Hepatocyte (in vitro differentiated cells): ENCODE measurements at regions not wholly inside any gene's neighbourhood (a gene's known extent, or its start where the extent isn't known, plus 50 kb on each side); places are given as distances from the start of the nearest gene placed in this dataset.

Experiments used
- DNase-seq: peaks from one replicate; pipeline ENCODE4 v3.0.0-alpha.2; 2016; ENCODE audit warnings: low spot score
- H2AFZ ChIP-seq: fragments of 200-600 bp; sonication (generic); 2 replicates; pipeline ENCODE4 v1.6.0; 2016; ENCODE audit warnings: antibody characterized with exemption, mild to moderate bottlenecking
- H3K27ac ChIP-seq: fragments of 200-600 bp; sonication (generic); 2 replicates; pipeline ENCODE4 v1.5.1; 2016; ENCODE audit warnings: mild to moderate bottlenecking
- H3K27me3 ChIP-seq: fragments of 200-600 bp; sonication (generic); 2 replicates; pipeline ENCODE4 v1.6.1; 2016
- H3K36me3 ChIP-seq: fragments of 200-600 bp; sonication (generic); replicated peaks from 2 replicates; pipeline ENCODE4 v1.5.1; 2016; ENCODE audit warnings: low read depth; ENCODE audit not compliant: insufficient read depth
- H3K4me1 ChIP-seq: fragments of 200-600 bp; sonication (generic); 2 replicates; pipeline ENCODE4 v1.5.1; 2016; ENCODE audit warnings: mild to moderate bottlenecking, moderate library complexity; ENCODE audit not compliant: insufficient read depth
- H3K4me2 ChIP-seq: fragments of 200-600 bp; sonication (generic); 2 replicates; pipeline ENCODE4 v1.6.0; 2016
- H3K4me3 ChIP-seq: fragments of 200-600 bp; sonication (generic); 2 replicates; pipeline ENCODE4 v1.5.1; 2016; ENCODE audit warnings: mild to moderate bottlenecking
- H3K79me2 ChIP-seq: fragments of 200-600 bp; sonication (generic); 2 replicates; pipeline ENCODE4 v1.6.0; 2017; ENCODE audit warnings: mild to moderate bottlenecking
- H3K9me2 ChIP-seq: fragments of 200-600 bp; sonication (generic); replicated peaks from 2 replicates; pipeline ENCODE4 v1.6.0; 2017; ENCODE audit warnings: mild to moderate bottlenecking; ENCODE audit not compliant: insufficient read depth
- H3K9me3 ChIP-seq: fragments of 200-600 bp; sonication (generic); 2 replicates; pipeline ENCODE4 v1.5.1; 2016; ENCODE audit warnings: low read depth, mild to moderate bottlenecking
- H4K20me1 ChIP-seq: fragments of 200-600 bp; sonication (generic); 2 replicates; pipeline ENCODE4 v1.6.0; 2016; ENCODE audit warnings: mild to moderate bottlenecking; ENCODE audit not compliant: insufficient read depth, poor library complexity, severe bottlenecking
- EZH2 ChIP-seq: fragments of 200-600 bp; sonication (generic); IDR thresholded peaks from 2 replicates; pipeline ENCODE4 v1.6.1; 2016; ENCODE audit warnings: antibody characterized with exemption, mild to moderate bottlenecking, borderline replicate concordance
- EZH2phosphoT487 ChIP-seq: fragments of 200-600 bp; sonication (generic); IDR thresholded peaks from one replicate; pipeline ENCODE4 v1.6.1; 2018; ENCODE audit warnings: antibody characterized with exemption, mild to moderate bottlenecking, low read depth, moderate library complexity; ENCODE audit not compliant: unreplicated experiment, severe bottlenecking
- WGBS: methylation state at CpG from one replicate; pipeline ENCODE4 v1.1.6; 2016; ENCODE audit warnings: low lambda C conversion rate; ENCODE audit errors: missing lambda C conversion rate; 5-methylcytosine and 5-hydroxymethylcytosine counted together
- TF ChIP-seq, protein P1 (sequence below): fragments of 200-600 bp; sonication (generic); IDR thresholded peaks from 2 replicates; pipeline ENCODE4 v1.5.1; 2016; ENCODE audit warnings: antibody characterized with exemption, mild to moderate bottlenecking; ENCODE audit not compliant: poor library complexity

DNA sequence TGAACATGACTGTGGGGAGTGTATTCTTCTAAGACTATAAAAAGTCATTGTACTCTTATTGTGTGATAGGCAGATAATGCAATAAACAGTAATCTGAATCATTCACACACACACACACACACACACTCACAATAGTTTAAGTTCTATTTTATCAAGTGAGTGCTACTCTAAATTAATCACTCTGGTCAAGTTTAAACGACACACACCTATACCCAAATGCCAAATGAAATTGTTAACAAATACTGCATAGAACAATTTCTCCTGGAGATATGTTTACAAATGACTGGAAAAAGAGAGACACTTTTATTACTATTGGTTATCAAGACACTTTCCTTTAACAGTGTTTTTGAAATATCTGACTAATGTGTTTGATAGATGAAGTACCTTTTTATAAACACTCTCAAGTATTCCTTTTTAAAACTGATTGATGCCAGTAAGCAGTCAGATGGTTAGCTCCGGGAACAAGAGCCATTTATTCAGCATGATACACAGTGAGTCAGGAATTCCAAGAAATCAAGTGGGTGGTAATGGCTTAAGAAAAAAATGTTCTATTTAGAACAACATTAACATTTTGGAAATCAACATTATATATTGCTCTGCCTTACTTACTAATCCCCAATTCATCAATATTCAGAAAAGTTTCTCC, 521.6 kb upstream of the ST8SIA4 start:
- Histone ChIP-seq H3K27ac (no peak overlapping the region), H3K36me3 (no peaks in the 10 kb centered on the region), H2AFZ (no peak overlapping the region), H3K4me2 (no peak overlapping the region), H3K4me3 (no peak overlapping the region), H3K79me2 (no peaks in the 10 kb centered on the region), H3K4me1 (no peaks in the 10 kb centered on the region), H3K9me3 (no peaks in the 10 kb centered on the region), H4K20me1 (no peaks in the 10 kb centered on the region), H3K9me2 (no peaks in the 10 kb centered on the region), H3K27me3 (no peaks in the 10 kb centered on the region)
- whole genome bisulfite sequencing = 56% methylated on average over 2 of the region's 2 CpGs
- TF ChIP-seq EZH2 = no peak
- DNase-seq = no peak

DNA sequence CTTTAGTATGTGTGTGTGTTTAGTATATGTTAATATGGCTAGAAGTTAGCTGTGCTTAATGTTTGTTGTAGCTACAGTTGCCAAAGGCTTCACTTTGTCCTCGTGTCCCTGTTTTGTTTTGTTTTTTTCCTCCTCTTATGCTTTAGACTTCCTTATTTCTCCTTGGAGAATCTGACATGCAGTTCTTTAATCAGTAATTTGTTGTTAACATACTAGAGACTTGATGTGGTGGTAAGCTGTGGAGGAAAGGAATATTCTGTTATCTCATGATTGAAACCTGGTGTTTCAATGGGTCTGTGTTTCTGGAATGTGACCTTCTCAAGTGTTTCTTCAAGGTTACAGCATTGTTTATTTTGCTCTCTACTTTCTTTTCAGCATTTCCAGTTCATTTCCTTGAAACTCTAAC, 515.6 kb upstream of the ST8SIA4 start:
- no peaks in the 10 kb centered on the region for H3K79me2 ChIP-seq
- no peaks in the 10 kb centered on the region for H3K9me3 ChIP-seq
- no peaks in the 10 kb centered on the region for H3K9me2 ChIP-seq
- H3K27ac ChIP-seq = no peak overlapping the region
- no peaks in the 10 kb centered on the region for H4K20me1 ChIP-seq
- no peak overlapping the region for H3K4me3 ChIP-seq
- H2AFZ ChIP-seq = no peak overlapping the region
- no peaks in the 10 kb centered on the region for H3K36me3 ChIP-seq
- no peak for DNase-seq
- H3K4me2 ChIP-seq = no peak overlapping the region
- H3K4me1 ChIP-seq = no peaks in the 10 kb centered on the region
- 60% methylated on average over 1 of the region's 1 CpG for WGBS
- H3K27me3 ChIP-seq = no peaks in the 10 kb centered on the region
- TF ChIP-seq, protein P1, sequence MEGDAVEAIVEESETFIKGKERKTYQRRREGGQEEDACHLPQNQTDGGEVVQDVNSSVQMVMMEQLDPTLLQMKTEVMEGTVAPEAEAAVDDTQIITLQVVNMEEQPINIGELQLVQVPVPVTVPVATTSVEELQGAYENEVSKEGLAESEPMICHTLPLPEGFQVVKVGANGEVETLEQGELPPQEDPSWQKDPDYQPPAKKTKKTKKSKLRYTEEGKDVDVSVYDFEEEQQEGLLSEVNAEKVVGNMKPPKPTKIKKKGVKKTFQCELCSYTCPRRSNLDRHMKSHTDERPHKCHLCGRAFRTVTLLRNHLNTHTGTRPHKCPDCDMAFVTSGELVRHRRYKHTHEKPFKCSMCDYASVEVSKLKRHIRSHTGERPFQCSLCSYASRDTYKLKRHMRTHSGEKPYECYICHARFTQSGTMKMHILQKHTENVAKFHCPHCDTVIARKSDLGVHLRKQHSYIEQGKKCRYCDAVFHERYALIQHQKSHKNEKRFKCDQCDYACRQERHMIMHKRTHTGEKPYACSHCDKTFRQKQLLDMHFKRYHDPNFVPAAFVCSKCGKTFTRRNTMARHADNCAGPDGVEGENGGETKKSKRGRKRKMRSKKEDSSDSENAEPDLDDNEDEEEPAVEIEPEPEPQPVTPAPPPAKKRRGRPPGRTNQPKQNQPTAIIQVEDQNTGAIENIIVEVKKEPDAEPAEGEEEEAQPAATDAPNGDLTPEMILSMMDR = no peak
- TF ChIP-seq EZH2 = no peak
- TF ChIP-seq EZH2phosphoT487 = no peak

DNA sequence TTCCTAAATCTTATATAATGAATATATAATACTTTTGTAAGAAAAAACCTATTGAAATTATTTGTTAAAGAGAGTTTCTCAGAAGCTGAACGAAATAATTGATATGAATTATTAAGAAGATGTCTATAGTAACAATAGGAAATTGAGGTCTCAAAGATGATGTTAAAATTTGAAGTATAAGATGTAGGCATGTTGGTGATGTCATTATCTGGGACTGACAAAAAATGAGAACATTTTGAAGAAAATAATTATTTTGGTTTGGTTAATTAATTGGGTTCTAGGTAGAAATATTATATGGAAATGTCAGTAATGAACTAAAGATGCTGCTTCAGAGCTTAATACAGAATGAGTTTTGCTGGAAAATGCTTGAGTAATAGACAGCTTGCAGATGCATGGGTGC, 501.4 kb upstream of the ST8SIA4 start:
- Histone ChIP-seq H3K27ac (no peak overlapping the region), H4K20me1 (no peaks in the 10 kb centered on the region), H3K9me2 (no peaks in the 10 kb centered on the region), H3K4me2 (no peak overlapping the region), H3K36me3 (no peaks in the 10 kb centered on the region), H2AFZ (no peak overlapping the region), H3K79me2 (no peaks in the 10 kb centered on the region), H3K27me3 (no peaks in the 10 kb centered on the region), H3K4me1 (no peaks in the 10 kb centered on the region), H3K4me3 (no peak overlapping the region), H3K9me3 (no peaks in the 10 kb centered on the region)
- 86% methylated on average over 1 of the region's 1 CpG for WGBS
- TF ChIP-seq EZH2 (no peak), EZH2phosphoT487 (no peak)
- TF ChIP-seq, protein P1 = no peak
- DNase-seq = no peak

DNA sequence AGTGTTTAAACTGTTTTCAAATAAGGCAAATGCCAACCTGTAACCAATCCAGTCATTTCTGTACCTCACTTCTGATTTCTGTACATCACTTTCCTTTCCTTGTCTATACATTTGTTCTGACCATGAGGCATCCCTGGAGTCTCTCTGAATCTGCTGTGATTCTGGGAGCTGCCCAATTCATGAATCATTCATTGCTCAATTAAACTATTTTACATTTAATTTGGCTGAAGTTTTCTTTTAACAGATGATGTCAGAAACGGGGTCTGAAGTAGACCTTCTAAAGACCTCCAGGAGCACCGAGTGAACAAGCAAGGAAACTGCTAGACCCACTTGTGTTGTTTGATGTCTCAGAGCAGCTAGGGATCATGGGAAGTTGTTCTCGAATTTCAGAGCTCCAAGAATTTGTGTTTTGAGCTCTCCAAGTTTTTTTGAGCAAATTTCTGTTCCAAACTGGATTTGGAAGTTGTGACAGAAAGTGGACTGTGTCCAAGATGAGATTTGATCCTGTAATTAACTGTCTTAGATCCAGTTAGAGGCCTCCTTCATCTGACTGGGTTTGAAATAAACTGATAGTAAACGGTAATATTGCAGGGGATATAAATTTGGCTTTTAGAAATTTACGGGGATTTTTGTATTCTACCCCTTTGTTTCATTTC, 490.8 kb upstream of the ST8SIA4 start:
- Histone ChIP-seq H3K9me2 (no peaks in the 10 kb centered on the region), H2AFZ (no peak overlapping the region), H3K9me3 (no peaks in the 10 kb centered on the region), H3K27me3 (no peaks in the 10 kb centered on the region), H4K20me1 (no peaks in the 10 kb centered on the region), H3K36me3 (no peaks in the 10 kb centered on the region), H3K27ac (no peak overlapping the region), H3K4me1 (no peaks in the 10 kb centered on the region), H3K4me2 (no peak overlapping the region), H3K4me3 (no peak overlapping the region), H3K79me2 (no peaks in the 10 kb centered on the region)
- no peak for DNase-seq
- WGBS = 76% methylated on average over 5 of the region's 5 CpGs
- TF ChIP-seq EZH2phosphoT487 (no peak), EZH2 (no peak)
- TF ChIP-seq, protein P1 = no peak
